ENCODE measurements at regions not wholly inside any gene's neighbourhood (a gene's known extent, or its start where the extent isn't known, plus 50 kb on each side); places are given as distances from the start of the nearest gene placed in this dataset.

- TF ChIP-seq POLR2A (IDR thresholded peaks at IDR 0.05) (no peak), CTCF (IDR thresholded peaks at IDR 0.05) (no peak)
Observed at GRCh38 chr3:83434880-83435587, 1523.8 kb upstream of the CADM2 start.

All from body of pancreas (tissue), 4 donors.